Keratinocyte (primary cell): ENCODE measurements at regions not wholly inside any gene's neighbourhood (a gene's known extent, or its start where the extent isn't known, plus 50 kb on each side); places are given as distances from the start of the nearest gene placed in this dataset.

Source experiments
- EZH2 ChIP-seq: IDR thresholded peaks from one replicate; pipeline ENCODE4 v1.6.1; 2012; ENCODE audit warnings: inconsistent platforms, mild to moderate bottlenecking, low read length, moderate library complexity
- TF ChIP-seq, protein P1 (sequence below), 3 experiments: IDR thresholded peaks in 1 of 3; conservative IDR thresholded peaks in 1 of 3; optimal IDR thresholded peaks in 1 of 3; 2 replicates in 2 of 3; 3 replicates in 1 of 3; pipeline versions ENCODE3 to v1.5.1; 2011; ENCODE audit warnings: low read length in 3 of 3, mild to moderate bottlenecking in 3 of 3, moderate library complexity in 2 of 3, control low read depth in 1 of 3, inconsistent platforms in 1 of 3; ENCODE audit not compliant: insufficient read depth in 2 of 3; ENCODE audit errors: extremely low read depth in 1 of 3

DNA sequence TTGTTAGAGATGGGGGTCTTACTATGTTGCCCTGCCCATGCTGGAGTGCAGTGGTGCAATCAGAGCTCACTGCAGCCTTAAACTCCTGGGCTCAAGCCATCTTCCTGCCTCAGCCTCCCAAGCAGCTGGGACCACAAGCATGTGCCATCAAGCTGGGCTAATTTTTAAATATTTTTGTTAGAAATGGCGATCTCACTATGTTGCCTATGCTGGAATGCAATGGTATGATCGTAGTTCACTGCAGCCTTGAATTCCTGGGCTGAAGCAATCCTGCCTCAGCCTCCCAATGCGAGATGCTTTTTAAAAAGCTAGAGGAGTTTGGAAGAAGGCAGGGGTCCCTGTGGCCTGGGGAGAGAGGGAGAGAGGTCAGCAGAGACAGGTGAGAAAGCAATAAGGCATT, 600.1 kb upstream of the AUTS2 start:
- TF ChIP-seq, protein P1, sequence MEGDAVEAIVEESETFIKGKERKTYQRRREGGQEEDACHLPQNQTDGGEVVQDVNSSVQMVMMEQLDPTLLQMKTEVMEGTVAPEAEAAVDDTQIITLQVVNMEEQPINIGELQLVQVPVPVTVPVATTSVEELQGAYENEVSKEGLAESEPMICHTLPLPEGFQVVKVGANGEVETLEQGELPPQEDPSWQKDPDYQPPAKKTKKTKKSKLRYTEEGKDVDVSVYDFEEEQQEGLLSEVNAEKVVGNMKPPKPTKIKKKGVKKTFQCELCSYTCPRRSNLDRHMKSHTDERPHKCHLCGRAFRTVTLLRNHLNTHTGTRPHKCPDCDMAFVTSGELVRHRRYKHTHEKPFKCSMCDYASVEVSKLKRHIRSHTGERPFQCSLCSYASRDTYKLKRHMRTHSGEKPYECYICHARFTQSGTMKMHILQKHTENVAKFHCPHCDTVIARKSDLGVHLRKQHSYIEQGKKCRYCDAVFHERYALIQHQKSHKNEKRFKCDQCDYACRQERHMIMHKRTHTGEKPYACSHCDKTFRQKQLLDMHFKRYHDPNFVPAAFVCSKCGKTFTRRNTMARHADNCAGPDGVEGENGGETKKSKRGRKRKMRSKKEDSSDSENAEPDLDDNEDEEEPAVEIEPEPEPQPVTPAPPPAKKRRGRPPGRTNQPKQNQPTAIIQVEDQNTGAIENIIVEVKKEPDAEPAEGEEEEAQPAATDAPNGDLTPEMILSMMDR (optimal IDR thresholded peaks at IDR 0.05 in 1 of 3, IDR thresholded peaks at IDR 0.05 in 1 of 3, conservative IDR thresholded peaks at IDR 0.05 in 1 of 3; ENCODE audit: extremely low read depth in 1 of 3, insufficient read depth in 2 of 3, low read length in 3 of 3): no peak
- no peak for TF ChIP-seq EZH2
